Uterus (tissue), 3 donors: ENCODE measurements at regions not wholly inside any gene's neighbourhood (a gene's known extent, or its start where the extent isn't known, plus 50 kb on each side); places are given as distances from the start of the nearest gene placed in this dataset.

Experiments
- DNase-seq, 2 donors: peaks; one replicate each; pipeline ENCODE4 v3.0.0-alpha.2; 2019 to 2020
- H3K27ac ChIP-seq, 2 donors: fragments of 200-600 bp; sonication (generic); 1 replicate in 1 of 2; 2 replicates in 1 of 2; pipeline ENCODE4 v1.5.1; 2016 to 2018
- H3K27me3 ChIP-seq, 2 donors: fragments of 200-600 bp; sonication (generic); one replicate each; pipeline ENCODE4 v1.5.1; 2018 to 2019; ENCODE audit warnings: control low read depth in 1 of 2
- H3K36me3 ChIP-seq, 2 donors: fragments of 200-600 bp; sonication (generic); one replicate each; pipeline ENCODE4 v1.5.1; 2019; ENCODE audit warnings: control low read depth in 1 of 2
- H3K4me1 ChIP-seq, 2 donors: fragments of 200-600 bp; sonication (generic); one replicate each; pipeline ENCODE4 v1.5.1; 2018 to 2019; ENCODE audit warnings: control low read depth in 1 of 2
- H3K4me3 ChIP-seq, 2 donors: fragments of 200-600 bp; sonication (generic); 1 replicate in 1 of 2; 2 replicates in 1 of 2; pipeline ENCODE4 v1.5.1; 2018 to 2019; ENCODE audit warnings: mild to moderate bottlenecking in 1 of 2
- H3K9me3 ChIP-seq, 2 donors: fragments of 200-600 bp; sonication (generic); one replicate each; pipeline ENCODE4 v1.5.1; 2019; ENCODE audit warnings: control low read depth in 1 of 2
- POLR2A ChIP-seq, 2 donors: fragments of 450-650 bp; IDR thresholded peaks; one replicate each; pipeline ENCODE4 v1.6.1; 2016; ENCODE audit warnings: antibody characterized with exemption in 2 of 2, mild to moderate bottlenecking in 1 of 2, moderate library complexity in 1 of 2
- intact Hi-C: fragments of 100-400 bp; cut with DNase I; formaldehyde crosslinking; loops from one replicate; pipeline ENCODE4 v1.15.1; 2023; ENCODE audit warnings: low total_unique reads
- TF ChIP-seq, protein P1 (sequence below), 4 experiments: fragments of 200-600 bp in 2 of 4; fragments of 450-650 bp in 2 of 4; sonication (generic) in 2 of 4; IDR thresholded peaks; one replicate each; pipeline ENCODE4 v1.5.1; 2016 to 2019; ENCODE audit warnings: antibody characterized with exemption in 4 of 4, mild to moderate bottlenecking in 2 of 4, moderate library complexity in 1 of 4
- donor health status: DM: yes; HTN: yes; CAD: no.

DNA sequence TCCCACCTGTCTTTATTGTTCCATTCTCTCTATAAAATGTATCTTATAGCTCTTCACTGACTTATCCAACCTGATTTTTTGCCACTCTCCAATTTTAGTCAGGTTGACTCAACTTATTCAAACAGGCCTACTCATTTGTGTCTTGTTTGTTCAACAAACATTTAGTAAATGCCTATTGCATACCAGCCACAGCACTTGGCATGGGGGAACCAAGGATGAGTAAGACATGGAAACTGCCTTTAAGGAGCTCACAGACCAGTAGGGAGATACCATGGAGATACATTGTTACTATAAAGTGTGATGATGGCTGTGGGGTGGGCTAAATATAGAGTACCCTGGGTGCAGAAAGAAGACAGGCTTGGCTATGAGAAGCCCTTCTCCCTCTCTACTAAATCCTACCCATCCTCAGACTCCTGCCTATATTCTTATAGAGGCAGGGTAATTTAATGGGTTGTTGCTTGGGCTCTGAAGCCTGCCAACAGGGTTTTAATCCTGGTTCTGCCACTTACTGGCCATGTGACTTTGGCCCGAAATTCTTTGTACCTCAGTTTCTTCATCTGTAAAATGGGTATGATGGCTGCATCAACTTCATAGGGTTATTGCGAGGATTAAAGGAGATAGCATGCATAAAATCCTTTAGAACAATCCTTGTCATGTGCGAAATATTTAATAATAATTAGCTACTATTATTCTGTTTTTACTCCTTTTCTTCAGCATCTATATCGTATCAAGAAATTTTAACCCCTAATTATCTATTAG, 348.5 kb upstream of the UMPS start:
- Histone ChIP-seq H3K4me1 (no peaks in the 10 kb centered on the region), H3K4me3 (no peak overlapping the region), H3K27me3 (no peaks in the 10 kb centered on the region), H3K9me3 (no peaks in the 10 kb centered on the region), H3K36me3 (no peaks in the 10 kb centered on the region), H3K27ac (no peak overlapping the region)
- no peak for TF ChIP-seq POLR2A (IDR thresholded peaks at IDR 0.05)
- TF ChIP-seq, protein P1, sequence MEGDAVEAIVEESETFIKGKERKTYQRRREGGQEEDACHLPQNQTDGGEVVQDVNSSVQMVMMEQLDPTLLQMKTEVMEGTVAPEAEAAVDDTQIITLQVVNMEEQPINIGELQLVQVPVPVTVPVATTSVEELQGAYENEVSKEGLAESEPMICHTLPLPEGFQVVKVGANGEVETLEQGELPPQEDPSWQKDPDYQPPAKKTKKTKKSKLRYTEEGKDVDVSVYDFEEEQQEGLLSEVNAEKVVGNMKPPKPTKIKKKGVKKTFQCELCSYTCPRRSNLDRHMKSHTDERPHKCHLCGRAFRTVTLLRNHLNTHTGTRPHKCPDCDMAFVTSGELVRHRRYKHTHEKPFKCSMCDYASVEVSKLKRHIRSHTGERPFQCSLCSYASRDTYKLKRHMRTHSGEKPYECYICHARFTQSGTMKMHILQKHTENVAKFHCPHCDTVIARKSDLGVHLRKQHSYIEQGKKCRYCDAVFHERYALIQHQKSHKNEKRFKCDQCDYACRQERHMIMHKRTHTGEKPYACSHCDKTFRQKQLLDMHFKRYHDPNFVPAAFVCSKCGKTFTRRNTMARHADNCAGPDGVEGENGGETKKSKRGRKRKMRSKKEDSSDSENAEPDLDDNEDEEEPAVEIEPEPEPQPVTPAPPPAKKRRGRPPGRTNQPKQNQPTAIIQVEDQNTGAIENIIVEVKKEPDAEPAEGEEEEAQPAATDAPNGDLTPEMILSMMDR (IDR thresholded peaks at IDR 0.05): no peak
- intact Hi-C loops: no loop called here
- no peak for DNase-seq

DNA sequence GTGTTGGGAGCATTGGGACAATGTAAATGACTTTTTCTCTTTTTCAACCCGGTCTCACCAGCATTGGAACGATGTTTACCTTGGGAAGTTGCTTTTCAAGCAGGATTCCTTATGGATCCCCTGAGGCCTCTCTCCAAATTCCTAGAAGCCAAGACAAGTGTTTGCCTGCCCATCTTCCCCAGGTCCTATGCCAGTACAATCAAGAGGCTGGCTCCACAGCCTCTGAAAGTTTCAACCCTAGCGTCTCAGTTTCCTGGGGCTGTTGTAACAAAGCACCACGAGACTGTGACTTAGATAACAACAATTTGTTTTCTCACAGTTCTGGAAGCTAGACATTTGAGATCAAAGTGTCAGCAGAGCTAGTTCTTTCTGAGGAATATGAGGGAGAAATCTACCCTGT, 347.2 kb upstream of the UMPS start:
- H3K27me3 ChIP-seq: no peaks in the 10 kb centered on the region
- intact Hi-C loops: no loop called here
- no peaks in the 10 kb centered on the region for H3K36me3 ChIP-seq
- no peak overlapping the region for H3K27ac ChIP-seq
- H3K4me1 ChIP-seq: no peaks in the 10 kb centered on the region
- no peak for TF ChIP-seq POLR2A (IDR thresholded peaks at IDR 0.05)
- TF ChIP-seq, protein P1 (IDR thresholded peaks at IDR 0.05): no peak
- DNase-seq: no peak
- H3K4me3 ChIP-seq: no peak overlapping the region
- no peaks in the 10 kb centered on the region for H3K9me3 ChIP-seq

DNA sequence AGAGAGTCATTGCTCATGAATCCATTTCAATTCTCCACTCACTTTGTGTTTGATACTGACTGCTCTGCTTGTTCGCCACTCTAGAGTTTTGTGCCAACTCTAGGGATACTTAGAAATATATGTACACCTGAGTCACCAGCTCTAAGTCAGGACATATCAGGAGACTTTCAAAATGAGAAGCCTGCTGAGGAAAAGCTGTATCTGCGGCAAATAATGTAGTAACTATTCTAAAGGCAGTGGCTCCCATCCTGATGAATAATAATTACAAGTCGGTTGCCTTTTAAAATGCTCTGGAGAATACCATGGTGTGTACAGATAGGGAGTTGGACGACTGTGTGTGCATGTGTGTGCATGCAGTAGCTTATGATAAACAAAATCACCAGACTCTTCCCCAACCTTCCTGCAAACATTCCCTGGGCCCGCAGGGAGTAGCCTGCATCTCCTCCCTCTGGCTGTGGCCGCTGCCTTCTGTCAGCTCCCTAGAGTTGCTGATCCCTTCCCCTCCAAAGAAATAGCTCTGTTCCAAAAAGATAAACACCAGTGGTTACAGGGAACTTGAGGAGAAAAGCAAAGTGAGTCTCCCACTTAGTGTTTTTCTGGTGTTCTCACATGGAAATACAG, 346.3 kb upstream of the UMPS start:
- no peaks in the 10 kb centered on the region for H3K27me3 ChIP-seq
- H3K36me3 ChIP-seq: no peaks in the 10 kb centered on the region
- no peaks in the 10 kb centered on the region for H3K4me1 ChIP-seq
- intact Hi-C loops: no loop called here
- no peaks in the 10 kb centered on the region for H3K9me3 ChIP-seq
- no peak overlapping the region for H3K4me3 ChIP-seq
- H3K27ac ChIP-seq: no peak overlapping the region
- TF ChIP-seq, protein P1 (IDR thresholded peaks at IDR 0.05): no peak
- no peak for TF ChIP-seq POLR2A (IDR thresholded peaks at IDR 0.05)
- no peak for DNase-seq

DNA sequence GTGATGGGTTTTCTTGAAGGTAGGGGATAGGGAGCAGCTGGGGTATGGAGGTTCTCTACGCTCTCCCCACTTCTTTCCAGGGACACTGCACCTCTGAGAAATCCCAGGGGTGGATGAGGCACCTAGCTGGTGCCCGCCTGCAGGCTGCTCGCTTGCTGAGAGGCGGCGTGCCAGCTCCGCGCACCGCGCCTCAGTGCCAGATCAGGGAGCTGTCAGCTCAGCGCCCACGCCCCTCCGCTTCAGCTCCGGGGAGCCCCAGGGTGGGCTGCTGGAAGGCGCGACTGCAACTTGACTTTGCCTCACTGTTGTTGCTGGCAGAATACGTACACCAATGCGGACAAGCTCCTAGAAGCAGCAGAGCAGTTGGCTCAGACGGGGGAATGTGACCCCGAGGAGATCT, 345.7 kb upstream of the UMPS start:
- H3K36me3 ChIP-seq: no peaks in the 10 kb centered on the region
- no peaks in the 10 kb centered on the region for H3K9me3 ChIP-seq
- H3K4me3 ChIP-seq: no peak overlapping the region
- no peak for TF ChIP-seq POLR2A (IDR thresholded peaks at IDR 0.05)
- TF ChIP-seq, protein P1 (IDR thresholded peaks at IDR 0.05): no peak
- H3K4me1 ChIP-seq: no peaks in the 10 kb centered on the region
- intact Hi-C loops: no loop called here
- no peak for DNase-seq
- no peaks in the 10 kb centered on the region for H3K27me3 ChIP-seq
- H3K27ac ChIP-seq: no peak overlapping the region

DNA sequence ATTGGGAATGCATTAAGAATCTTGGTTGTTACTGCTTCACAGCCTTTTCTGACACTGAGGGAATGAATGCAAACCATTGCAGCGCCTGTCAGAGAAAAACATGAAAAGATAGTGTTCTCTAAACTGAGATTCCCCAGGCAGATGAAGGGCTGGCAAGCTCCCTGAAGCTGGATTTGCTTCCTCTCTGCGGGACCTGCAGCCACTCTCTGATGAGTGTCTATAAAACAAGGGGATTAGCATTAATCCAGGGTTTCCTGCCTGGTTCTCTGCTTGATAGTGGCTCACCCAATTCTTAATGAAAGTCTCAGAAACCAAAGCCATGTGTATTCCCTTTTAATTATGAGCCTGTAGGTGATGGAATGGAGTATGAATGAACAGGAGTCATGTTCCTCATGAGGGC, 344.3 kb upstream of the UMPS start:
- TF ChIP-seq POLR2A (IDR thresholded peaks at IDR 0.05): no peak
- TF ChIP-seq, protein P1 (IDR thresholded peaks at IDR 0.05): no peak
- no peaks in the 10 kb centered on the region for H3K36me3 ChIP-seq
- H3K4me1 ChIP-seq: no peaks in the 10 kb centered on the region
- intact Hi-C loops: no loop called here
- H3K9me3 ChIP-seq: no peaks in the 10 kb centered on the region
- no peak overlapping the region for H3K4me3 ChIP-seq
- H3K27me3 ChIP-seq: no peaks in the 10 kb centered on the region
- DNase-seq: no peak
- H3K27ac ChIP-seq: no peak overlapping the region
